Gastrocnemius medialis (tissue), 4 donors: ENCODE measurements at regions not wholly inside any gene's neighbourhood (a gene's known extent, or its start where the extent isn't known, plus 50 kb on each side); places are given as distances from the start of the nearest gene placed in this dataset.
"Not testable (repeated sequence)": the region's sequence is repeated elsewhere in the genome, so short reads cannot be mapped to it uniquely, and the experiment has no call there.

Experiments used
- POLR2A ChIP-seq, 2 donors: fragments of 450-650 bp; IDR thresholded peaks; one replicate each; pipeline ENCODE4 v1.6.1; 2017; ENCODE audit warnings: antibody characterized with exemption in 2 of 2, mild to moderate bottlenecking in 2 of 2, moderate library complexity in 2 of 2
- TF ChIP-seq, protein P1 (sequence below), 5 experiments: fragments of 450-650 bp in 3 of 5; fragments of 200-600 bp in 2 of 5; sonication (generic) in 2 of 5; IDR thresholded peaks in 4 of 5; conservative IDR thresholded peaks in 1 of 5; 1 replicate in 4 of 5; 2 replicates in 1 of 5; pipeline ENCODE4 v1.5.1; 2016 to 2019; ENCODE audit warnings: antibody characterized with exemption in 5 of 5, mild to moderate bottlenecking in 3 of 5, moderate library complexity in 3 of 5

DNA sequence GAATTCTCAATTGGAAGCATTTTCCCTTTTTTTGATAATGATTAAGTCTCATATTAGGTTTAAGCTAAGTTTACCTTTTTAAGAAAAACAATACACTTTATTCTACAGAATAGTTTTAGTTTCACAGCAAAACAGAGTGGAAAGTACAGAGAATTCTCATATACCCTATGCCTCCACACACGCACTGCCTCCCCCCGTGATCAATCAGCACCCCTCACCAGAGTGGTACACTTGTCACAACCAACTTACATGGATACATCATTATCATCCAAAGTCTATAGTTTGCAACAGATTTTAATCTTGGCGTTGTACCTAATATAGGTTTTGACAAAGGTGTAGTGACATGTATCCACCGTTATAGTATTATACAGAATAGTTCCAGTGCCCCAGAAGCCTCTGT, 326.5 kb downstream of the CNTNAP3B start:
- TF ChIP-seq, protein P1, sequence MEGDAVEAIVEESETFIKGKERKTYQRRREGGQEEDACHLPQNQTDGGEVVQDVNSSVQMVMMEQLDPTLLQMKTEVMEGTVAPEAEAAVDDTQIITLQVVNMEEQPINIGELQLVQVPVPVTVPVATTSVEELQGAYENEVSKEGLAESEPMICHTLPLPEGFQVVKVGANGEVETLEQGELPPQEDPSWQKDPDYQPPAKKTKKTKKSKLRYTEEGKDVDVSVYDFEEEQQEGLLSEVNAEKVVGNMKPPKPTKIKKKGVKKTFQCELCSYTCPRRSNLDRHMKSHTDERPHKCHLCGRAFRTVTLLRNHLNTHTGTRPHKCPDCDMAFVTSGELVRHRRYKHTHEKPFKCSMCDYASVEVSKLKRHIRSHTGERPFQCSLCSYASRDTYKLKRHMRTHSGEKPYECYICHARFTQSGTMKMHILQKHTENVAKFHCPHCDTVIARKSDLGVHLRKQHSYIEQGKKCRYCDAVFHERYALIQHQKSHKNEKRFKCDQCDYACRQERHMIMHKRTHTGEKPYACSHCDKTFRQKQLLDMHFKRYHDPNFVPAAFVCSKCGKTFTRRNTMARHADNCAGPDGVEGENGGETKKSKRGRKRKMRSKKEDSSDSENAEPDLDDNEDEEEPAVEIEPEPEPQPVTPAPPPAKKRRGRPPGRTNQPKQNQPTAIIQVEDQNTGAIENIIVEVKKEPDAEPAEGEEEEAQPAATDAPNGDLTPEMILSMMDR (IDR thresholded peaks at IDR 0.05 in 4 of 5, conservative IDR thresholded peaks at IDR 0.05 in 1 of 5) = not testable (repeated sequence)
- TF ChIP-seq POLR2A (IDR thresholded peaks at IDR 0.05) = not testable (repeated sequence)
